CD4-positive, alpha-beta T cell treated with Interferon alpha-2 for 1 hour (primary cell): ENCODE measurements at regions not wholly inside any gene's neighbourhood (a gene's known extent, or its start where the extent isn't known, plus 50 kb on each side); places are given as distances from the start of the nearest gene placed in this dataset.

Experiments
- DNase-seq, 2 donors: peaks; one replicate each; pipeline ENCODE4 v3.0.0-alpha.2; 2020 to 2022

- no peak for DNase-seq
These were observed 59.5 kb upstream of the WLS start for GRCh38 chr1:68291688-68292384.

GRCh38 chr1:68287241-68287640, 54.9 kb upstream of the WLS start:
- no peak for DNase-seq

GRCh38 chr1:68285046-68285445, 52.7 kb upstream of the WLS start:
- no peak for DNase-seq

- DNase-seq, result no peak
These were observed 49.8 kb upstream of the WLS start for GRCh38 chr1:68281946-68282615.
